Upper lobe of left lung (tissue), 6 donors: ENCODE measurements at regions not wholly inside any gene's neighbourhood (a gene's known extent, or its start where the extent isn't known, plus 50 kb on each side); places are given as distances from the start of the nearest gene placed in this dataset.

Source experiments
- ATAC-seq, 2 donors: fragments of 200-7000 bp; cut with Tn5 transposase; one replicate each; pipeline ENCODE4 v1.9.1; 2022; ENCODE audit warnings: mild to moderate bottlenecking in 2 of 2, moderate library complexity in 2 of 2; ENCODE audit not compliant: low FRiP score in 2 of 2
- DNase-seq, 2 donors: peaks; one replicate each; pipeline ENCODE4 v3.0.0-alpha.2; 2019 to 2020
- H3K27ac ChIP-seq, 4 donors: fragments of 200-600 bp; sonication (generic); one replicate each; pipeline ENCODE4 v1.5.1; 2016 to 2019
- H3K27me3 ChIP-seq, 4 donors: fragments of 200-600 bp; sonication (generic); one replicate each; pipeline ENCODE4 v1.5.1; 2017 to 2019
- H3K36me3 ChIP-seq, 4 donors: fragments of 200-600 bp; sonication (generic); one replicate each; pipeline ENCODE4 v1.5.1; 2016 to 2019
- H3K4me1 ChIP-seq, 4 donors: fragments of 200-600 bp; sonication (generic); one replicate each; pipeline ENCODE4 v1.5.1; 2018 to 2019
- H3K4me3 ChIP-seq, 4 donors: fragments of 200-600 bp; sonication (generic); one replicate each; pipeline ENCODE4 v1.5.1; 2017 to 2019; ENCODE audit warnings: mild to moderate bottlenecking in 2 of 4, moderate library complexity in 1 of 4
- H3K9me3 ChIP-seq, 4 donors: fragments of 200-600 bp; sonication (generic); one replicate each; pipeline ENCODE4 v1.5.1; 2018 to 2019
- EP300 ChIP-seq, 4 donors: sonication (generic); formaldehyde crosslinking; IDR thresholded peaks; one replicate each; pipeline ENCODE4 v1.5.1; 2017; ENCODE audit warnings: antibody characterized with exemption in 4 of 4, control low read depth in 2 of 4
- POLR2A ChIP-seq, 4 donors: fragments of 450-650 bp; IDR thresholded peaks; one replicate each; pipeline ENCODE4 v1.5.1; 2016 to 2017; ENCODE audit warnings: antibody characterized with exemption in 4 of 4, mild to moderate bottlenecking in 2 of 4
- POLR2AphosphoS5 ChIP-seq, 2 donors: sonication (generic); formaldehyde crosslinking; IDR thresholded peaks; one replicate each; pipeline ENCODE4 v1.5.1; 2017; ENCODE audit warnings: antibody characterized with exemption in 2 of 2
- WGBS, 2 donors: methylation state at CpG; one replicate each; pipeline ENCODE4 v1.1.5; 2017 to 2018; 5-methylcytosine and 5-hydroxymethylcytosine counted together
- TF ChIP-seq, protein P1 (sequence below), 6 experiments: fragments of 450-650 bp in 4 of 6; fragments of 200-600 bp in 2 of 6; sonication (generic) in 2 of 6; IDR thresholded peaks; one replicate each; pipeline ENCODE4 v1.5.1; 2016 to 2019; ENCODE audit warnings: antibody characterized with exemption in 6 of 6
- donor health status: DM: no; HTN: no; CAD: no; lungs with moderate emphysema.
- donor health status: DM: no; HTN: yes; CAD: no; lungs with severe emphysema.

DNA sequence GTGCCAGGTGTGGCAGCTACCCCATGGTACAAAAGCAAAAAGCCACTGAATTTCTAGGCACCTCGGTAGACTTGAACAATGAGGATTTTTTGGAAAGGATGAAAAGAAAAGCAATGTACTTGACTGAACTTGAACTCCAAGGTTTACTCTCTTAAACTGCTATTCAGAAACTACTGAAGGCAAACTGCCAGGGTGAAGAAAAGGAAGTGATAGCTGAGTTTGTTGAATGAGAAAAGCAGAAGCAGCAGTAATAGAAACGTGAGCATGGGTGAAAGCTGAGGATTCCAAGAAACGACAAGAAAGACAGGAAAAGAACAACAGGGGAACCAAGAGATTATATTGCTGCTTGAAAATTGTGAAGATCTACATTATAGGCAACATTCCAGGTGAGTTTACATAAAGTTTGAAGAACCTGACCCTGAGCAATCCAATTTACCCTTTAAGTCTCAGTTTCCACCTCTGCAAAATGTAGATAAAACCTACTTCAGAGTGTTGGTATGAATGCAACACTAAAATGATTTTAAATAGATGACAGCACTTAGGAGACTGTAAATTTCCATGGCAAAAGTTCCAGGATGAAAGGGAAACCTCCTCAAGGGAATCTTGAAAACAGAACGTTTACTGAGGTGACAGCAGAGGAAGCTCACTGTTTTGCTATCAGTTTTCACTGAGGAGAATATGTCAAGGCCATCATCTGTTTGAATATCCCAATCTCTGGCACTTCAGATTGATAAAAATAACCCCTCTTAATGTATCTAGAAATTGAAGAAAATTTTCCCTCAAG is 245.8 kb downstream of the SPATA31D1 start:
- no peak overlapping the region for H3K27ac ChIP-seq
- no peak overlapping the region for H3K4me3 ChIP-seq
- no peaks in the 10 kb centered on the region for H3K36me3 ChIP-seq
- 3 to 10% methylated on average over 4 of the region's 4 CpGs for WGBS, 2 donors
- ATAC-seq: no peak
- no peaks in the 10 kb centered on the region for H3K4me1 ChIP-seq
- peaks cover 6 to 30% (median 10%) of the 10 kb centered on the region in 4 donors for H3K9me3 ChIP-seq
- DNase-seq: no peak
- H3K27me3 ChIP-seq: no peaks in the 10 kb centered on the region
- TF ChIP-seq POLR2A (IDR thresholded peaks at IDR 0.05) (no peak), POLR2AphosphoS5 (IDR thresholded peaks at IDR 0.05) (no peak), EP300 (IDR thresholded peaks at IDR 0.05) (no peak)
- TF ChIP-seq, protein P1, sequence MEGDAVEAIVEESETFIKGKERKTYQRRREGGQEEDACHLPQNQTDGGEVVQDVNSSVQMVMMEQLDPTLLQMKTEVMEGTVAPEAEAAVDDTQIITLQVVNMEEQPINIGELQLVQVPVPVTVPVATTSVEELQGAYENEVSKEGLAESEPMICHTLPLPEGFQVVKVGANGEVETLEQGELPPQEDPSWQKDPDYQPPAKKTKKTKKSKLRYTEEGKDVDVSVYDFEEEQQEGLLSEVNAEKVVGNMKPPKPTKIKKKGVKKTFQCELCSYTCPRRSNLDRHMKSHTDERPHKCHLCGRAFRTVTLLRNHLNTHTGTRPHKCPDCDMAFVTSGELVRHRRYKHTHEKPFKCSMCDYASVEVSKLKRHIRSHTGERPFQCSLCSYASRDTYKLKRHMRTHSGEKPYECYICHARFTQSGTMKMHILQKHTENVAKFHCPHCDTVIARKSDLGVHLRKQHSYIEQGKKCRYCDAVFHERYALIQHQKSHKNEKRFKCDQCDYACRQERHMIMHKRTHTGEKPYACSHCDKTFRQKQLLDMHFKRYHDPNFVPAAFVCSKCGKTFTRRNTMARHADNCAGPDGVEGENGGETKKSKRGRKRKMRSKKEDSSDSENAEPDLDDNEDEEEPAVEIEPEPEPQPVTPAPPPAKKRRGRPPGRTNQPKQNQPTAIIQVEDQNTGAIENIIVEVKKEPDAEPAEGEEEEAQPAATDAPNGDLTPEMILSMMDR (IDR thresholded peaks at IDR 0.05): no peak

DNA sequence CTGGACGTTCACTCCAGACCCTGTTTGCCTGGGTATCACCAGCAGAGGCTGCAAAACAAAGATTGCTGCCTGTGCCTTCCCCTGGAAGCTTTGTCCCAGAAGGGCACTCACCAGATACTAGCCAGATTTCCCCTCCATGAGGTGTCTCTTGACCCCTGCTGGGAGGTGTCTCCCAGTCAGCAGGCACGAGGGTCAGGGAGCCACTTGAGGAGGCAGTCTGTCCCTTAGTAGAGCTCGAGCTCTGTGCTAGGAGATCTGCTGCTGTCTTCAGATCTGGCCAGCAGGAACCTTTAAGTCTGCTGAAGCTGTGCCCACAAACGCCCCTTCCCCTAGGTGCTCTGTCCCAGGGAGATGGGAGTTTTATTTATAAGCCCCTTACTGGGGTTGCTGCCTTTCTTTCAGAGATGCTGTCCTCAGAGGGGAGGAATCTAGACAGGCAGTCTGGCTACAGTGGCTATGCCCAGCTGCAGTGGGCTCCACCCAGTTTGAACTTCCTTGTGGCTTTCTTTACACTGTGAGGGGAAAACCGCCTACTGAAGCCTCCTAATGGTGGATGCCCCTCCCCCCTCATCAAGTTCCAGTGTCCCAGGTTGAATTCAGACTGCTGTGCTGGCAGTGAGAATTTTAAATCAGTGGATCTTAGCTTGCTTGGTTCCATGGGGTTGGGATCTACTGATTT is 253.9 kb downstream of the SPATA31D1 start:
- no peak for DNase-seq
- H3K4me3 ChIP-seq: no peak overlapping the region
- H3K9me3 ChIP-seq: peaks cover 0 to 14% (median 4%) of the 10 kb centered on the region in 4 donors
- no peaks in the 10 kb centered on the region for H3K27me3 ChIP-seq
- H3K36me3 ChIP-seq: no peaks in the 10 kb centered on the region
- no peak overlapping the region for H3K27ac ChIP-seq
- no peak for ATAC-seq
- no peaks in the 10 kb centered on the region for H3K4me1 ChIP-seq
- WGBS, 2 donors: 71 to 81% methylated on average over 4 to 5 of the region's 5 CpGs
- TF ChIP-seq POLR2AphosphoS5 (IDR thresholded peaks at IDR 0.05) (no peak), EP300 (IDR thresholded peaks at IDR 0.05) (no peak), POLR2A (IDR thresholded peaks at IDR 0.05) (no peak)
- TF ChIP-seq, protein P1 (IDR thresholded peaks at IDR 0.05): no peak

DNA sequence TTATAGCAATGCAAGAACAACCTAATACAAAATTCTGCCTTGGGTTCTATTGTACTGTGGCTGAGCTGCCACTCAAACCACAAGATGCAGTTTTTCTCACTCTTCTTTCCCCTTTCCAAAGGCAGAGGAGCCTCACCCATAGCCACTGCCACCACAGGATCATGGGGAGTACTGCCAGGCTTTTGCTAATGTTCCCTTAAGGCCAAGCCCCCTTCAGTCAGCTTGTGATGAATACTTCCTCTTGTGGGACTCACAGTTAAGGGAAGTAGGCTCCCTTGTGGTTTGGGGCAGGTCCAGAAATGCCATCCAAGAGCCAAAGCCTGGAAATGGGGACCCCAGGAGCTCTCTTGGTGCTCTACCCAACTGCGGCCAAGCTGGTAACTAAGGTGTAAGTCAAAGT is 258.7 kb downstream of the SPATA31D1 start:
- 74 to 80% methylated on average over 1 of the region's 1 CpG for WGBS, 2 donors

DNA sequence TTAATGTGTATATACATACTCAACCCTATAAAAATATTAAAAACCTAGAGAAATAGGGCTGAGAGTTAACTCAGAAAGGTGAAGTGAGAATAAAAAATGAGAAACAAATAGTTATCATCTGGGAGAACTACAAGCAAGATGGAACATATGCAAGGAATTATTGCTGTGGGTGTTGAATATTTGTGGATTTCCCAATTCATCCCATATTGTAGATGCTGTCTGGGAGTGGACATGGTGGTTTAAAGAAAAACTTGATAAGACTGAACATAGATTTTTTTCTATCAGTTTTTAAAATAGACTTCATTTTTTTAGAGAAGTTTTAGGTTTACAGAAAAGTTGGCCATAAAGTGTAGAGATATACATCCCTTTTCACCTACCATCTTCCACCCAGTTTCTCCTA is 263.5 kb downstream of the SPATA31D1 start:
- no peak overlapping the region for H3K27ac ChIP-seq
- ATAC-seq (no peak), DNase-seq (no peak)
- H3K36me3 ChIP-seq: no peaks in the 10 kb centered on the region
- H3K27me3 ChIP-seq: no peaks in the 10 kb centered on the region
- TF ChIP-seq POLR2AphosphoS5 (IDR thresholded peaks at IDR 0.05) (no peak), EP300 (IDR thresholded peaks at IDR 0.05) (no peak), POLR2A (IDR thresholded peaks at IDR 0.05) (no peak)
- TF ChIP-seq, protein P1 (IDR thresholded peaks at IDR 0.05): no peak
- H3K9me3 ChIP-seq: no peaks in the 10 kb centered on the region
- H3K4me1 ChIP-seq: no peaks in the 10 kb centered on the region
- no peak overlapping the region for H3K4me3 ChIP-seq

More for the DNA sequence above, 258.7 kb downstream of the SPATA31D1 start:
- peaks cover 0 to 4% (median 0%) of the 10 kb centered on the region in 4 donors for H3K9me3 ChIP-seq
- ATAC-seq (peak in 1 of 2 donors; percentile 84), DNase-seq (peak in 1 of 2 donors; percentile 57)
- H3K36me3 ChIP-seq: no peaks in the 10 kb centered on the region
- no peaks in the 10 kb centered on the region for H3K27me3 ChIP-seq
- H3K4me3 ChIP-seq: no peak overlapping the region
- no peaks in the 10 kb centered on the region for H3K4me1 ChIP-seq
- H3K27ac ChIP-seq: no peak overlapping the region
- TF ChIP-seq POLR2AphosphoS5 (IDR thresholded peaks at IDR 0.05) (no peak), POLR2A (IDR thresholded peaks at IDR 0.05) (no peak), EP300 (IDR thresholded peaks at IDR 0.05) (no peak)
- TF ChIP-seq, protein P1 (IDR thresholded peaks at IDR 0.05): no peak
